Activated CD4-positive, alpha-beta memory T cell treated with anti-CD3 and anti-CD28 coated beads for 36 hours (primary cell): ENCODE measurements at regions not wholly inside any gene's neighbourhood (a gene's known extent, or its start where the extent isn't known, plus 50 kb on each side); places are given as distances from the start of the nearest gene placed in this dataset.
"Not testable (repeated sequence)": the region's sequence is repeated elsewhere in the genome, so short reads cannot be mapped to it uniquely, and the experiment has no call there.

Source experiments
- CTCF ChIA-PET: fragments of 350-600 bp; sonication (Branson Sonifier 250); formaldehyde crosslinking; loops from one replicate; lab custom pipeline; 2021; ENCODE audit warnings: antibody characterized with exemption, inconsistent platforms; lab: Charles Lee
- POLR2A ChIA-PET: fragments of 350-600 bp; sonication (Branson Sonifier 250); formaldehyde crosslinking; loops from one replicate; lab custom pipeline; 2021; ENCODE audit warnings: antibody characterized with exemption; lab: Charles Lee
- DNase-seq: peaks from one replicate; pipeline ENCODE4 v3.0.0-alpha.2; 2020
- H3K27ac Mint-ChIP-seq: one replicate; pipeline ENCODE4 v1.8.0; 2021; ENCODE audit warnings: mixed read lengths
- H3K27me3 Mint-ChIP-seq: one replicate; pipeline ENCODE4 v1.8.0; 2021; ENCODE audit warnings: mixed read lengths
- H3K36me3 Mint-ChIP-seq: one replicate; pipeline ENCODE4 v1.8.0; 2021; ENCODE audit warnings: mixed read lengths
- H3K4me1 Mint-ChIP-seq: one replicate; pipeline ENCODE4 v1.8.0; 2021; ENCODE audit warnings: low read depth, mixed read lengths
- H3K4me3 Mint-ChIP-seq: one replicate; pipeline ENCODE4 v1.8.0; 2021; ENCODE audit warnings: mild to moderate bottlenecking, mixed read lengths
- H3K9me3 Mint-ChIP-seq: one replicate; pipeline ENCODE4 v1.8.0; 2021; ENCODE audit warnings: mixed read lengths
- intact Hi-C: fragments of 100-400 bp; cut with micrococcal nuclease; formaldehyde crosslinking; loops from one replicate; pipeline ENCODE4 v1.15.1; 2023

DNA sequence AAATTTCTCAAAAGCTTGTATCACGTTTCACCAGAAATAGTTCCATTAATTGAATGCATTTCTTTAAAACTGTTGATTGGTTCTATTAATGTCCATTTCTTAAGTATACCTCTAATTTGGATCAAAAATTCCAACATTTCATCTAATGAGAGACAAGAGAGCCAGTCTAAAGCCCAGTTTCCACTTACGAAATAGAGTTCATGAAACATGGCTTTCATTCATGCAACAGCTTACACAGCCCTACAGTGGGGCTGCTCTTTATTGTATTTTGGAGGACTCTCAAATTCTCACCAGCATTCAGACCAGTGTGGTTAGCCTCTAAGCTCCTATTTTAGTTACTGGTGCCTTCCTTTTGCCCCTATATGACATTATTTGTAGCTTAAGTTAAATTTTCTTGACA is 566.9 kb upstream of the RGMB start:
- no peaks in the 10 kb centered on the region for H3K36me3 Mint-ChIP-seq
- H3K4me3 Mint-ChIP-seq = no peak overlapping the region
- no peaks in the 10 kb centered on the region for H3K9me3 Mint-ChIP-seq
- ChIA-PET CTCF (no interaction called here), POLR2A (no interaction called here)
- intact Hi-C loops = no loop called here
- no peak for DNase-seq
- peaks cover under 1% of the 10 kb centered on the region for H3K27me3 Mint-ChIP-seq
- H3K27ac Mint-ChIP-seq = no peak overlapping the region
- H3K4me1 Mint-ChIP-seq = no peaks in the 10 kb centered on the region

DNA sequence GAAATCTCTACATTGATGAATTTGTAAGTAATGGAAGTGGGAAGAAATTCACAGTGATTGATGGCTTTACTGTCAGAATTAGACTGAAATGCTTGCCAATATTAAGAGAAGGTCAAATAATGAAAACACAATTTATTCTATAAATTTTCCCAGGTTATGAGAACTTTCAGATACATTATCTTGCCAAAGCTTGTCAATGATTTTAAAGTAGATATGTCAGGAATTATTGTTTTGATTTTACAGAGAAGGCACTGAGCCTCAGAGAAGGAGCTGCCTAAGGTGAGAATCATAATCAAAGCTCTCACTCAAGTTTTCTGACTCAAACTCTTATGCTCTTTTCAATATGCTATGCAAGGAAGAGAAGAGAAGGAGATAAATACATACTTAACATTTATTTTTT is 564.0 kb upstream of the RGMB start:
- Mint-ChIP-seq H3K36me3 (no peaks in the 10 kb centered on the region), H3K9me3 (no peaks in the 10 kb centered on the region), H3K4me3 (no peak overlapping the region), H3K27me3 (no peaks in the 10 kb centered on the region), H3K27ac (no peak overlapping the region), H3K4me1 (no peaks in the 10 kb centered on the region)
- intact Hi-C loops = no loop called here
- CTCF ChIA-PET = no interaction called here
- no peak for DNase-seq
- POLR2A ChIA-PET = no interaction called here

DNA sequence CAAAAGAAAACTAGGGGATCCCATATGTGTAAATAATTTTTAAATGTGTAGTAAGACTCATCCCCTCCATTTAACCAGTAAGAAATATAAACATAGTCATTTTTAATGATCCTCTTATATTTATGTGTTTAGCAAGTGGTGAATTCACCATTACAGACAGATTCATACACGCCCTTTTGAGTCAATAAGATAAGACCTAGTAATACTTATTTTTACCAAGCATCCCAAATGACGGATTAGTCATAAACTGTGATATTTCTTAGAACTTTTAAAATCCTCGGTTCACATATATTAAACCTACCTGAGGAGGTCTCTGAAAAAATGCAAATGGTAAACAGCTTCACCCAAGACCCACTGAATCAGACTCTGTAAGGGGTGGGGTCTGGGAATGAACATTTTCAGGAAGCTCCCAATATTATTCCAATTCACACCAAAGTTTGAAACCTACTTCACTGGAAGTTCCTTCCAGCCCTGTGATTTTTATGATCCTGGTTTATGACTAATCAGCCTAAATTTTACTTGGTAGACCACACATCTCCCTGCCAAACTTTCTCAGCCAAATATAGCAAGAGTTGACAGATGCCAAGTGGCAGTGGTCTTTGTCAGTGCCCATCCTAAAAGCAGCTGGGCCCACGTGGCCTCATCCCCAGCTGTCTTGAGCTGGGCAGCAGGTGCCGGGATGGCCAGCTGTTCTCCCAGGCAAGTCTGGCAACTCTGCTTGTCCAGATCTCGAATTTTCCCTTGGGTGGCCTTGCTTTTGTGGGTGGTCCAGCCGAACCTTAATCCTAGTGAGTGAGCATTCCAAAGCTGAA is 559.0 kb upstream of the RGMB start:
- H3K27ac Mint-ChIP-seq = no peak overlapping the region
- no peaks in the 10 kb centered on the region for H3K36me3 Mint-ChIP-seq
- CTCF ChIA-PET = no interaction called here

DNA sequence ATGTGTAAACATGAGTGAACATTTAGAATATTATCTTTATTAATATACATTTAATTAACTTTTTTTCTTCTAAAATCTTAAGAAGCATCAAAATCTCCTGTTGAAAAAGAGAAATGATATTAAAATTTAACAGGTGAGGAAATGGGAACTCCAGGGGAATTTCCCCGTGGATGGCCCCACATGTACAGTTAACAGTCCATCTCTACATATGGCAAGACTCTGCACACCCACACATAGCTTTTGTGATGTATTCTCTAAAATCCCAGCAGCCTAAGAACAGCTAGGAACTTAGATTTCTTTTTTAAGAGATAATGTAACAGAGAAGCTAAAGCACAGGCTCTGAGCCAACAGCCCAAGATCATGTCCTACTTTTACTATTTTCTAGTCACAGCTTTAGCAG is 556.3 kb upstream of the RGMB start:
- Mint-ChIP-seq H3K27ac (no peak overlapping the region), H3K27me3 (no peaks in the 10 kb centered on the region)
- POLR2A ChIA-PET = no interaction called here

More for the DNA sequence above, 559.0 kb upstream of the RGMB start:
- intact Hi-C loops = no loop called here
- DNase-seq = no peak
- no peaks in the 10 kb centered on the region for H3K27me3 Mint-ChIP-seq
- POLR2A ChIA-PET = no interaction called here
- H3K4me3 Mint-ChIP-seq = no peak overlapping the region
- no peaks in the 10 kb centered on the region for H3K9me3 Mint-ChIP-seq
- peaks cover 4% of the 10 kb centered on the region for H3K4me1 Mint-ChIP-seq

DNA sequence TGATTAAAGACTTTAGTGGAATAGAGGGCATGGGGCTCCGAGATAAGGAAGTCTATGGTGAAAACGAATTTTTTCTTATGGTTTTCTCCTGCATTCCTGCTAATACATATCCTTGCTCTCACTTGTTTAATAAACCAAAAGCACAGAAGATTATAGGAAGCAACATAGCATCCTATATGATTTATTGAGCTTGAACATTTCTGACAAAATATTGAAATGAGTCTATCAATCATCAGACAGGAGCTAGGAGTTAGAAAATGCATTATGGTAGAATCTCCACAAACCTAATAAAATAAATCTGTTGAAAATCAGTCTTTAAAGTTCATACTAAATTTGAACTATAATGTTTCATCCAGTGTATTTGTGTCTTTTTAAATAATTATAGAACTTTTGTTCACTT is 554.6 kb upstream of the RGMB start:
- ChIA-PET POLR2A (no interaction called here), CTCF (no interaction called here)
- Mint-ChIP-seq H3K27ac (no peak overlapping the region), H3K36me3 (no peaks in the 10 kb centered on the region), H3K4me3 (no peak overlapping the region), H3K9me3 (peaks cover 5% of the 10 kb centered on the region), H3K4me1 (peaks cover 4% of the 10 kb centered on the region), H3K27me3 (no peaks in the 10 kb centered on the region)
- no peak for DNase-seq
- intact Hi-C loops = no loop called here

More for the DNA sequence above, 556.3 kb upstream of the RGMB start:
- DNase-seq = no peak
- CTCF ChIA-PET = no interaction called here
- Mint-ChIP-seq H3K36me3 (no peaks in the 10 kb centered on the region), H3K4me3 (no peak overlapping the region), H3K9me3 (no peaks in the 10 kb centered on the region), H3K4me1 (peaks cover 4% of the 10 kb centered on the region)
- intact Hi-C loops = no loop called here

DNA sequence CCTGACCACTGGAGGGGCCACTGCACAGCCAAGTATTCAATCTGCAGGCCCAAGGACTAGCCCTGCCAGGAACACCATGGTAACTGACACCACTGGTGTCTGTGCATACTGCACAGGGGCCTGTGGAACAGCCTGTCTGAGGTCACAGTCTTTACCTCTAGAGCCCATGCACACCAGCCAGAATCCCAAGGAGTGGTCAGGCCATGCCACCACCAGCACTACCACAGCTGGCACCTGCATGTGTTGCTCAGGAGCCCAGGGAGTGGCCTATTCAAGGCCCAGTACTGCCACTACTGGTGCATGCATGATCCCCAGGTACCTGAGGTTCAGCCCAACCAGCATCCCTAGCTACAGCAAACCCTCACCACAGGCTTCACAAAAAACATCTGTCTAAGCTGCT is 546.0 kb upstream of the RGMB start:
- ChIA-PET POLR2A (no interaction called here), CTCF (no interaction called here)
- Mint-ChIP-seq H3K4me3 (no peak overlapping the region), H3K36me3 (no peaks in the 10 kb centered on the region), H3K4me1 (no peaks in the 10 kb centered on the region), H3K9me3 (peaks cover 26% of the 10 kb centered on the region), H3K27ac (no peak overlapping the region), H3K27me3 (no peaks in the 10 kb centered on the region)
- DNase-seq = no peak
- intact Hi-C loops = no loop called here

DNA sequence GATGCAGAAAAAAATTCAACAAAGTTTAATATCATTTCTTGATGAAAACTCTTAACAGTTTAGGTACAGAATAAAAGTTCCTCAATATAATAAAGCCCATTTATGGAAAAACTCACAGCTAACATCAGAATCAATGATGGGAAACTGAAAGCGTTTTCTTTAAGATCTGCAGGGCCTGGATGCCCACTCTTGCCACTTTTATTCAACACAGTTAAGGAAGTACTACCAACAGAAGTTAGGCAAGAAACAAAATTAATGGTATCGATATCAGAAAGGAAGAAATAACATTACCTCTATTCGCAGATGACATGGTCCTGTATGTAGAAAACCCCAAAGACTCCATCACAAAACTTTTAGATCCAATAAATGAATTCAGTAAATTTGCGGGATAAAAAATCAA is 542.4 kb upstream of the RGMB start:
- H3K4me3 Mint-ChIP-seq = no peak overlapping the region

DNA sequence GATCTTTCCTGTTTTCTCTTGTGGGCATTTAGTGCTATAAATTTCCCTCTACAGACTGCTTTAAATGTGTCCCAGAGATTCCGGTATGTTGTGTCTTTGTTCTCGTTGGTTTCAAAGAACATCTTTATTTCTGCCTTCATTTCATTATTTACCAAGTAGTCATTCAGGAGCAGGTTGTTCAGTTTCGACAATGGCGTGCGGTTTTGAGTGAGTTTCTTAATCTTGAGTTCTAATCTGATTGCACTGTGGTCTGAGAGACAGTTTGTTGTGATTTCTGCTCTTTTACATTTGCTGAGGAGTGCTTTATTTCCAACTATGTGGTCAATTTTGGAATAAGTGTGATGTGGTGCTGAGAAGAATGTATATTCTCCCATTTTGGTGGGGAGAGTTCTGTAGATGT is 535.7 kb upstream of the RGMB start:
- intact Hi-C loops, DNase-seq, H3K27ac Mint-ChIP-seq, POLR2A ChIA-PET, H3K4me1 Mint-ChIP-seq, H3K27me3 Mint-ChIP-seq, CTCF ChIA-PET, H3K4me3 Mint-ChIP-seq, H3K36me3 Mint-ChIP-seq: not testable (repeated sequence)
- peaks cover 22% of the 10 kb centered on the region for H3K9me3 Mint-ChIP-seq

More for the DNA sequence above, 542.4 kb upstream of the RGMB start:
- H3K9me3 Mint-ChIP-seq = peaks cover 29% of the 10 kb centered on the region
- no peaks in the 10 kb centered on the region for H3K27me3 Mint-ChIP-seq
- POLR2A ChIA-PET = no interaction called here
- H3K4me1 Mint-ChIP-seq = no peaks in the 10 kb centered on the region
- H3K36me3 Mint-ChIP-seq = no peaks in the 10 kb centered on the region
- no peak overlapping the region for H3K27ac Mint-ChIP-seq
- intact Hi-C loops = loop anchor here (5.0 kb wide), 1 partner anchor 541 kb away; the partner anchor contains the start of gene RGMB
- CTCF ChIA-PET = no interaction called here
- no peak for DNase-seq

DNA sequence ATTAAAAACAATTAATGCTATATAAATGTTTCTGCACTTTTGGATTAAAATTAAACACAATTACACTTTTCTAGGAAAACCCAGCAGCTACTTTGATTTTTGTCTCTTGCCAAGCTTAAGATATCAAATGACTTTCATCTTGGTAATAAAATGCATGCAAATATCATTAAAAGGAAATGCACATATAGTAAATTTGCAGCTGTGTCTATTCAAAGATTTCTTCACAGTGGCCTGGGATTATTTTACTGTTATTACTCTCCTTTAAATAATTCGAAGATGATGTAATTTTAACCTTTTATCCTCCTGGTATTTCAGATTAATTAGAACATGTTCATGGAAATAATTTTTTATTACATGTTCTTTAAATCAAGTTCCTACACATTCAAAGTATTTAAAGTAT is 529.5 kb upstream of the RGMB start:
- no peaks in the 10 kb centered on the region for H3K4me1 Mint-ChIP-seq
- intact Hi-C loops = no loop called here
- ChIA-PET POLR2A (no interaction called here), CTCF (no interaction called here)
- no peaks in the 10 kb centered on the region for H3K27me3 Mint-ChIP-seq
- no peaks in the 10 kb centered on the region for H3K9me3 Mint-ChIP-seq
- no peak for DNase-seq
- no peak overlapping the region for H3K4me3 Mint-ChIP-seq
- no peaks in the 10 kb centered on the region for H3K36me3 Mint-ChIP-seq
- no peak overlapping the region for H3K27ac Mint-ChIP-seq

DNA sequence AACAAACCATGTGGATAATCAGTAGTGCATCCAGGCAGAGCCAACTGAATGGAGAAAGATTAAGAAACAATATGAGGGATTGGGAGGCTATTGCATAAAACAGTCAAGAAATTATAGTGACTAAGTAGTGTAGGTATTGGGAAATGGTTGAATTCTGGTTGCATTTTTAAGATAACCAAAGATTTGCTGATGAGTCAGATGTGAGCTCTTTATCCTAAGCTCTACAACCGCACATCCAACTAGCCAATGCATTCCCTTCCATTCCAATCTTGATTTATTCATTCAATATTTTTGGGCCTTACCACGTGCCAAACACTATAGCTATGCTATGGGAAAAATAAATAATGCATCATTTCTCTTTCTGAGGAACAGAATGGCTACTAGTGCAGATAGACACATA is 524.5 kb upstream of the RGMB start:
- no peaks in the 10 kb centered on the region for H3K9me3 Mint-ChIP-seq
- POLR2A ChIA-PET = no interaction called here
- H3K4me3 Mint-ChIP-seq = no peak overlapping the region
- intact Hi-C loops = no loop called here
- H3K4me1 Mint-ChIP-seq = no peaks in the 10 kb centered on the region
- no peaks in the 10 kb centered on the region for H3K27me3 Mint-ChIP-seq
- H3K36me3 Mint-ChIP-seq = no peaks in the 10 kb centered on the region
- DNase-seq = no peak
- H3K27ac Mint-ChIP-seq = no peak overlapping the region
- CTCF ChIA-PET = no interaction called here

DNA sequence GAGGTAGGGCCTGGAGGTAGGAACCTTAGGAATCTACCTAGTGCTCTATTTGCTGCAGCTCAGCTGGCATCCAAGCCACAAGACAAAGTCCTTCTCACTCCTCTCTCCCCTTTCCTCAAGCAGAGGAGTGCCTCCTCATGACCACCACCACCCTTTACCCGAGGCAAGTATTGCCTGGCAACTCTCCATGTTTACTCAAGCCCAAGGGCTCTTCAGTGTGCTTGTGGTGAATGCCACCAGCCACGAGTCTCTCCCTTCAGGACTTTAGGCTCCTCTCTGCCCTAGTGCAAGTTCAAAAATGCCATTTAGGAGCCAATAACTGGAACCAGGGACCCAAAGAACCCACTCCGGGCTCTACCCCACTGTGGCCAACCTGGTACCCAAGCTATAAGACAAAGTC is 514.5 kb upstream of the RGMB start:
- Mint-ChIP-seq H3K27me3 (no peaks in the 10 kb centered on the region), H3K4me3 (no peak overlapping the region), H3K4me1 (no peaks in the 10 kb centered on the region), H3K9me3 (no peaks in the 10 kb centered on the region), H3K36me3 (no peaks in the 10 kb centered on the region), H3K27ac (no peak overlapping the region)
- ChIA-PET POLR2A (no interaction called here), CTCF (no interaction called here)
- no peak for DNase-seq
- intact Hi-C loops = no loop called here

DNA sequence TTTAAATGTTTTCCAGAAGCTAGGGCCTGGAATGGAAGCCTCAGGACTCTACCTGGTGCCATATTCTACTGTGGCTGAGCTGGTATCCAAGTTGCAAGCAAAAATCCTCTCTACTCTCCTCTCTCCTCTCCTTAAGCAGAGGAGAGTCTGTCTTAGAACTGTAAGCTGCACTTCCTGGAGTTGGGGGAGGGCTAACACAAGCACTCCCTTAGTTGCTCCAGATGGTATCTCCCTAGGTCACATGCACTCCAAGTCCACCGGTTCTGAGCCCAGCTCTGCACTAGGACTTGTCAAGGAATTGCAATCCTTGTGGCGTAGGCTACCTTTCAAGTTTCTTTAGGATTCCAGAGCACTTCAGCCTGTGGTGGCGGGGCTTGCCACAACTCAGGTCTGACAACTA is 513.9 kb upstream of the RGMB start:
- Mint-ChIP-seq H3K27me3 (no peaks in the 10 kb centered on the region), H3K27ac (no peak overlapping the region), H3K36me3 (no peaks in the 10 kb centered on the region), H3K9me3 (no peaks in the 10 kb centered on the region), H3K4me3 (no peak overlapping the region), H3K4me1 (no peaks in the 10 kb centered on the region)
- ChIA-PET POLR2A (no interaction called here), CTCF (no interaction called here)
- DNase-seq = no peak
- intact Hi-C loops = no loop called here

DNA sequence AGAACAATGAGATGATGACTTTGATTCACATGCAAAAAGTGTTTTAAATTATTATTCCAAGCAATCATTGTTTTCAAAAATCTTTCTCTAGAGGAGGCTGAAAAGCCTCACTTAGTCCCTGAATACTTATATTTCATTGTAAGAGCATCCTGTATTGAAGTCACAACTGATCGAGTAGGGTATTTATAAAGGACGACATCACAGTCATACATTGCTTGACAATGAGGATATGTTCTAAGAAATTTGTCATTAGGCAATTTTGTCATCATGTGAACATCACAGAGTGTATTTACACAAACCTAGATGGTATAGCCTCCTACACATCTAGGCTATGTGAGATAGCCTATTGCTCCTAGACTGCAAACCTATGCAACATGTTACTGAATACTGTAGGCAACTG is 510.4 kb upstream of the RGMB start:
- CTCF ChIA-PET = no interaction called here
- no peak for DNase-seq
- POLR2A ChIA-PET = no interaction called here
- Mint-ChIP-seq H3K4me1 (no peaks in the 10 kb centered on the region), H3K9me3 (no peaks in the 10 kb centered on the region), H3K36me3 (no peaks in the 10 kb centered on the region), H3K27ac (no peak overlapping the region), H3K4me3 (no peak overlapping the region), H3K27me3 (no peaks in the 10 kb centered on the region)
- intact Hi-C loops = no loop called here
